ENCODE measurements at regions not wholly inside any gene's neighbourhood (a gene's known extent, or its start where the extent isn't known, plus 50 kb on each side); places are given as distances from the start of the nearest gene placed in this dataset.
"Not testable (repeated sequence)": the region's sequence is repeated elsewhere in the genome, so short reads cannot be mapped to it uniquely, and the experiment has no call there.

- TF ChIP-seq CTCF, POLR2A (IDR thresholded peaks at IDR 0.05): not testable (repeated sequence)
Observed at GRCh38 chr1:149200567-149200966, 97.2 kb upstream of the NBPF9 start.

Data from lower leg skin (tissue), 3 donors.